Gastroesophageal sphincter (tissue), 4 donors: ENCODE measurements at regions not wholly inside any gene's neighbourhood (a gene's known extent, or its start where the extent isn't known, plus 50 kb on each side); places are given as distances from the start of the nearest gene placed in this dataset.

Experiments used
- ATAC-seq: fragments of 150-250 bp; one replicate; pipeline ENCODE4 v1.9.1; 2016; ENCODE audit warnings: mild to moderate bottlenecking, moderate library complexity
- H3K27ac ChIP-seq, 4 donors: fragments of 200-600 bp; sonication (generic) in 3 of 4; 1 replicate in 3 of 4; 2 replicates in 1 of 4; pipeline ENCODE4 v1.5.1; 2016 to 2019
- H3K27me3 ChIP-seq: fragments of 200-600 bp; sonication (generic); one replicate; pipeline ENCODE4 v1.5.1; 2019
- H3K36me3 ChIP-seq, 2 donors: fragments of 200-600 bp; sonication (generic); one replicate each; pipeline ENCODE4 v1.5.1; 2019; ENCODE audit warnings: control low read depth in 1 of 2
- H3K4me1 ChIP-seq, 3 donors: fragments of 200-600 bp; sonication (generic); 1 replicate in 2 of 3; 2 replicates in 1 of 3; pipeline ENCODE4 v1.5.1; 2016 to 2019; ENCODE audit warnings: control low read depth in 2 of 3
- H3K4me3 ChIP-seq, 2 donors: fragments of 200-600 bp; sonication (generic); one replicate each; pipeline ENCODE4 v1.5.1; 2019; ENCODE audit warnings: mild to moderate bottlenecking in 1 of 2, moderate library complexity in 1 of 2
- H3K9me3 ChIP-seq, 3 donors: fragments of 200-600 bp; sonication (generic); one replicate each; pipeline ENCODE4 v1.5.1; 2017 to 2019; ENCODE audit warnings: control low read depth in 2 of 3
- EP300 ChIP-seq: sonication (generic); formaldehyde crosslinking; IDR thresholded peaks from one replicate; pipeline ENCODE4 v1.6.1; 2017; ENCODE audit warnings: antibody characterized with exemption, mild to moderate bottlenecking
- POLR2A ChIP-seq, 2 donors: fragments of 450-650 bp; IDR thresholded peaks; one replicate each; pipeline ENCODE4 v1.6.1; 2017; ENCODE audit warnings: antibody characterized with exemption in 2 of 2, mild to moderate bottlenecking in 2 of 2, moderate library complexity in 1 of 2
- POLR2AphosphoS5 ChIP-seq: sonication (generic); formaldehyde crosslinking; IDR thresholded peaks from one replicate; pipeline ENCODE4 v1.6.1; 2017; ENCODE audit warnings: antibody characterized with exemption
- WGBS, 2 donors: methylation state at CpG; one replicate each; pipeline ENCODE4 v1.1.5; 2018; ENCODE audit warnings: low coverage in 1 of 2; 5-methylcytosine and 5-hydroxymethylcytosine counted together
- TF ChIP-seq, protein P1 (sequence below), 4 experiments: fragments of 200-600 bp in 2 of 4; fragments of 450-650 bp in 2 of 4; sonication (generic) in 1 of 4; IDR thresholded peaks; one replicate each; pipeline ENCODE4 v1.5.1; 2017 to 2019; ENCODE audit warnings: antibody characterized with exemption in 4 of 4, mild to moderate bottlenecking in 2 of 4, moderate library complexity in 2 of 4

DNA sequence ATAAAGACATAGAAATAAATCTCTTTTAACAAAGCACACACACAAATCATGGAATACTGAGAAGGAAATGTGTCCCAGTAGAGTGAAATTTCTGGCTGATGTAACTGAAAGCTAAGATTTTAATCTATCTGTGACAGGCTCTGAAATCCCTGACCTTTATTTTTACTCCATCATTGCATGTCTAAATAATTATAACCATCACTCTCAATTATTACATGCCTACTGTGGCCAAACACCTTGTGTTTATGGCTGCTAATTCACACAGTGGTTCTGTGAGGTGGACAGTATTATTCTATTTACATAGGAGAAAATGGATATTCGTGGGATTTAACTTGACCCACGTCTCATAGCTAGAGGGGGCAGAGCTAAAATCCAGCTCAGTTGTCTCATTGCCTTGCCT is 438.1 kb downstream of the TLL1 start:
- H3K4me3 ChIP-seq = no peak overlapping the region
- H3K27me3 ChIP-seq = no peaks in the 10 kb centered on the region
- no peaks in the 10 kb centered on the region for H3K36me3 ChIP-seq
- ATAC-seq = no peak
- H3K9me3 ChIP-seq = no peaks in the 10 kb centered on the region
- TF ChIP-seq EP300 (no peak), POLR2A (IDR thresholded peaks at IDR 0.05) (no peak), POLR2AphosphoS5 (no peak)
- TF ChIP-seq, protein P1, sequence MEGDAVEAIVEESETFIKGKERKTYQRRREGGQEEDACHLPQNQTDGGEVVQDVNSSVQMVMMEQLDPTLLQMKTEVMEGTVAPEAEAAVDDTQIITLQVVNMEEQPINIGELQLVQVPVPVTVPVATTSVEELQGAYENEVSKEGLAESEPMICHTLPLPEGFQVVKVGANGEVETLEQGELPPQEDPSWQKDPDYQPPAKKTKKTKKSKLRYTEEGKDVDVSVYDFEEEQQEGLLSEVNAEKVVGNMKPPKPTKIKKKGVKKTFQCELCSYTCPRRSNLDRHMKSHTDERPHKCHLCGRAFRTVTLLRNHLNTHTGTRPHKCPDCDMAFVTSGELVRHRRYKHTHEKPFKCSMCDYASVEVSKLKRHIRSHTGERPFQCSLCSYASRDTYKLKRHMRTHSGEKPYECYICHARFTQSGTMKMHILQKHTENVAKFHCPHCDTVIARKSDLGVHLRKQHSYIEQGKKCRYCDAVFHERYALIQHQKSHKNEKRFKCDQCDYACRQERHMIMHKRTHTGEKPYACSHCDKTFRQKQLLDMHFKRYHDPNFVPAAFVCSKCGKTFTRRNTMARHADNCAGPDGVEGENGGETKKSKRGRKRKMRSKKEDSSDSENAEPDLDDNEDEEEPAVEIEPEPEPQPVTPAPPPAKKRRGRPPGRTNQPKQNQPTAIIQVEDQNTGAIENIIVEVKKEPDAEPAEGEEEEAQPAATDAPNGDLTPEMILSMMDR (IDR thresholded peaks at IDR 0.05) = no peak
- no peaks in the 10 kb centered on the region for H3K4me1 ChIP-seq
- 6 to 44% methylated on average over 2 of the region's 2 CpGs for WGBS, 2 donors
- no peak overlapping the region for H3K27ac ChIP-seq

DNA sequence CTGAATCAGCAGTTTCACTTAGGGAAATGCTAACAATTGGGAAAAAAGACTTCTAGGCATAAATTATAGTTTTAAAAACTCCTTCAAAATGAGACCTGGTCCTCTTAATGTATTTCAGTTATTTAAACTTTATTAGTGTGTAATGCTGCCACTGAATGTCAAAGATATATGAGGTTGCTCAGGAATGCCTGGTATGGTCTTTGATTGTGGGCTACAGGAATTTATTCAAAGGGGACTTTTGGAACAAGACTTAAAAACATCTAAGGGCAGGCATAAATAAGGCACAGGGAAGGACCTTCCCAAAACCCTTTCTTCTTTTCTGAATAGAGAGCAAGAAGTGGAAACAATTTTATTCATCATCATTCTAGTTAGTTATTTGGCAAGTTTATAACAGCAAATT is 439.1 kb downstream of the TLL1 start:
- H3K9me3 ChIP-seq = no peaks in the 10 kb centered on the region
- TF ChIP-seq, protein P1 (IDR thresholded peaks at IDR 0.05) = no peak
- TF ChIP-seq EP300 = no peak
- no peak for ATAC-seq
- no peak overlapping the region for H3K27ac ChIP-seq
- no peaks in the 10 kb centered on the region for H3K4me1 ChIP-seq
- H3K36me3 ChIP-seq = no peaks in the 10 kb centered on the region
- H3K4me3 ChIP-seq = no peak overlapping the region
- no peaks in the 10 kb centered on the region for H3K27me3 ChIP-seq

DNA sequence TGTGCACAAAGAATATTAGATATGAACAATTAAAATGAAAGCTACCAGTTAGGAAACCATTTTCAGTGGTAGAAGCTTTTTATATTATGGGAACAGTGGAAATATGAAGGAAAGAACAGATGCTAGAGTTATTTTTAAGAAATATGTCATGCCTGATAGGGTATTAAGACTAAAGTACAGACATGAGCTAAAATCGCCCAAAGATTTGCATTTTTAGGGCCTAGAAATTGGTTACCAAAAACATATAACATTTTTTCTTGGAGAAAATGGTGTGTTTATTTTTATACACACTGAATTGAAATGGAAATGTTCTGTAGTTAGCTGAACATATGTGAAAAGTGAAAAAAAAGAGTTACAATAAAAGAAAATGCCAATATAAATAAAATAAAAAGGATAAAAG is 441.9 kb downstream of the TLL1 start:
- Histone ChIP-seq H3K4me1 (no peaks in the 10 kb centered on the region), H3K36me3 (no peaks in the 10 kb centered on the region), H3K27me3 (no peaks in the 10 kb centered on the region), H3K4me3 (no peak overlapping the region), H3K27ac (no peak overlapping the region), H3K9me3 (no peaks in the 10 kb centered on the region)
- 62 to 85% methylated on average over 1 of the region's 1 CpG for WGBS, 2 donors
- ATAC-seq = no peak
- TF ChIP-seq EP300 (no peak), POLR2A (IDR thresholded peaks at IDR 0.05) (no peak)
- TF ChIP-seq, protein P1 (IDR thresholded peaks at IDR 0.05) = no peak

DNA sequence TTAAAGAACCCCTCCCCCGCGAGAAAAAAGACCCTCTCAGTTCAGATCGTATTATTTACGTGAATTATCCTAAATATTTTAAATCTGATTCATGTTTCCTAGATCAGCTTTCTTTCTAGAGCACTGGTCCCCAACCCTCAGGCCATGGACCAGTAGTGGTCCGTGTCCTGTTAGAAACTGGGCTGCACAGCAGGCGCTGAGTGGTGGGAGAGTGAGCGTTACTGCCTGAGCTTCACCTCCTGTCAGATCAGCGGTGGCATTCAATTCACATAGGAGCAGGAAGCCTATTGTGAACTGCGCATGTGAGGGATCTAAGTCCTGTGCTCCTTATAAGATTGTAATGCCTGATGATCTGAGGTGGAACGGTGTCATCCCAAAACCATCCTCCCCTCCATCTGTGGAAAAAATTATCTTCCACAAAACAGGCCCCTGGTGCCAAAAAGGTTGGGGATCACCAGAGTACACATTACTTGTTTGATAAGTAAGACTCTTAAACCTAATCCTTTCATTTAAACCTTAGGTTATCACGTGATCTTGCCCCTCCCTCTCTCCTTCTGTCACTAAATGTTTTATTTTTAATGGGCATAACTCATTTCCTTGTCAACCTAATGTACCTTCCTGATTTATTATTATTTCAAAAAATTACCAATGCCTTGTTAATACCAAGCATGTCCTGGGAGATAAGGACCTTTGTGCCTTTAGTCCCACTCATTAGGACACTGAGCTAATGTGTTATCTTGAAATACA is 442.9 kb downstream of the TLL1 start:
- WGBS, 2 donors = 83 to 92% methylated on average over 6 to 11 of the region's 11 CpGs

More for the DNA sequence above, 442.9 kb downstream of the TLL1 start:
- Histone ChIP-seq H3K4me3 (no peak overlapping the region), H3K9me3 (no peaks in the 10 kb centered on the region), H3K36me3 (no peaks in the 10 kb centered on the region), H3K27me3 (no peaks in the 10 kb centered on the region), H3K4me1 (no peaks in the 10 kb centered on the region), H3K27ac (no peak overlapping the region)
- ATAC-seq = no peak
- TF ChIP-seq POLR2A (IDR thresholded peaks at IDR 0.05) (no peak), EP300 (no peak), POLR2AphosphoS5 (no peak)
- TF ChIP-seq, protein P1 (IDR thresholded peaks at IDR 0.05) = no peak
